H1 (cell line): ENCODE measurements at regions not wholly inside any gene's neighbourhood (a gene's known extent, or its start where the extent isn't known, plus 50 kb on each side); places are given as distances from the start of the nearest gene placed in this dataset.

Experiments used
- CTCF ChIP-seq, 3 experiments: IDR thresholded peaks; 1 replicate in 2 of 3; 2 replicates in 1 of 3; pipeline versions ENCODE4 v1.5.1 to v1.6.1; 2011; ENCODE audit warnings: low read length in 3 of 3, mild to moderate bottlenecking in 3 of 3, inconsistent platforms in 2 of 3, low read depth in 1 of 3, moderate library complexity in 1 of 3; ENCODE audit not compliant: insufficient read depth in 1 of 3; ENCODE audit errors: control extremely low read depth in 1 of 3
- EP300 ChIP-seq, 2 experiments: IDR thresholded peaks; 1 replicate in 1 of 2; 2 replicates in 1 of 2; pipeline ENCODE4 v1.6.1; 2011 to 2012; ENCODE audit warnings: low read depth in 2 of 2, low read length in 2 of 2, mild to moderate bottlenecking in 2 of 2, borderline replicate concordance in 1 of 2, inconsistent platforms in 1 of 2, moderate library complexity in 1 of 2
- EZH2 ChIP-seq: fragments of 200-600 bp; sonication (generic); IDR thresholded peaks from 2 replicates; pipeline ENCODE4 v1.7.1; 2012; ENCODE audit warnings: low read depth, mild to moderate bottlenecking, moderate library complexity, low read length, inconsistent platforms; ENCODE audit not compliant: severe bottlenecking
- NANOG ChIP-seq: IDR thresholded peaks from 2 replicates; pipeline ENCODE4 v1.6.1; 2011; ENCODE audit warnings: low read length, low read depth, mild to moderate bottlenecking, inconsistent platforms; ENCODE audit not compliant: insufficient read depth, poor library complexity, severe bottlenecking
- PHF8 ChIP-seq: fragments of 200-600 bp; sonication (generic); conservative IDR thresholded peaks from 2 replicates; pipeline ENCODE4 v1.7.1; 2012; ENCODE audit warnings: low read depth, mild to moderate bottlenecking, inconsistent platforms, low read length, moderate library complexity
- POLR2AphosphoS5 ChIP-seq: IDR thresholded peaks from 2 replicates; pipeline ENCODE4 v1.6.1; 2011; ENCODE audit warnings: low read depth, low read length
- RBBP5 ChIP-seq: IDR thresholded peaks from 2 replicates; pipeline ENCODE4 v1.7.1; 2012; ENCODE audit warnings: low read depth, mild to moderate bottlenecking, inconsistent platforms, low read length, moderate library complexity, borderline replicate concordance
- SP1 ChIP-seq: IDR thresholded peaks from 2 replicates; pipeline ENCODE4 v1.6.1; 2011; ENCODE audit warnings: low read depth, low read length

- TF ChIP-seq RBBP5: no peak
- no peak for TF ChIP-seq SP1
- TF ChIP-seq EZH2: no peak
- TF ChIP-seq CTCF (IDR thresholded peaks at IDR 0.05; ENCODE audit: control extremely low read depth in 1 of 3, insufficient read depth in 1 of 3, low read depth in 1 of 3, low read length in 3 of 3): no peak
- TF ChIP-seq POLR2AphosphoS5: no peak
- no peak for TF ChIP-seq EP300 (IDR thresholded peaks at IDR 0.05; ENCODE audit: borderline replicate concordance in 1 of 2, low read depth in 2 of 2, low read length in 2 of 2)
- no peak for TF ChIP-seq NANOG
- TF ChIP-seq PHF8: no peak
These were observed 143.1 kb upstream of the RREB1 start for GRCh38 chr6:6964675-6965074.
